Neural cell (in vitro differentiated cells): ENCODE measurements at regions not wholly inside any gene's neighbourhood (a gene's known extent, or its start where the extent isn't known, plus 50 kb on each side); places are given as distances from the start of the nearest gene placed in this dataset.

Experiments
- H2AFZ ChIP-seq: fragments of 200-600, 300-800 bp; sonication (generic), shearing (Covaris generic); 2 replicates; pipeline ENCODE4 v1.6.0; 2014; ENCODE audit warnings: low read depth, mild to moderate bottlenecking, antibody characterized with exemption, low read length, moderate library complexity
- H3F3A ChIP-seq: fragments of 200-600 bp; shearing (Covaris generic); 2 replicates; pipeline ENCODE4 v1.6.1; 2016; ENCODE audit warnings: mild to moderate bottlenecking, moderate library complexity, mixed read lengths, antibody characterized with exemption, low read length; ENCODE audit not compliant: insufficient read depth, poor library complexity, severe bottlenecking
- H3K27ac ChIP-seq: fragments of 200-600, 300-800 bp; sonication (generic), shearing (Covaris generic); 2 replicates; pipeline ENCODE4 v1.5.1; 2014; ENCODE audit warnings: mild to moderate bottlenecking, low read length, moderate library complexity
- H3K27me3 ChIP-seq: fragments of 300-800, 200-600 bp; sonication (generic), shearing (Covaris generic); 2 replicates; pipeline ENCODE4 v1.6.0; 2014; ENCODE audit warnings: mild to moderate bottlenecking, low read depth, low read length, moderate library complexity; ENCODE audit not compliant: insufficient read depth
- H3K36me3 ChIP-seq: fragments of 300-800, 200-600 bp; sonication (generic), shearing (Covaris generic); 2 replicates; pipeline ENCODE4 v1.5.1; 2014; ENCODE audit warnings: mild to moderate bottlenecking, antibody characterized with exemption, low read length, moderate library complexity; ENCODE audit not compliant: insufficient read depth
- H3K4me2 ChIP-seq: fragments of 300-800, 200-600 bp; sonication (generic), shearing (Covaris generic); 2 replicates; pipeline ENCODE4 v1.6.0; 2014; ENCODE audit warnings: mild to moderate bottlenecking, low read length
- H3K4me3 ChIP-seq: fragments of 300-800, 200-600 bp; sonication (generic), shearing (Covaris generic); 2 replicates; pipeline ENCODE4 v1.5.1; 2014; ENCODE audit warnings: mild to moderate bottlenecking, low read length, moderate library complexity
- H3K79me2 ChIP-seq: fragments of 200-600 bp; shearing (Covaris generic); replicated peaks from 2 replicates; pipeline ENCODE4 v1.6.0; 2014; ENCODE audit warnings: mild to moderate bottlenecking, low read length, moderate library complexity; ENCODE audit not compliant: insufficient read depth
- H3K9ac ChIP-seq: fragments of 300-800, 200-600 bp; sonication (generic), shearing (Covaris generic); 2 replicates; pipeline ENCODE4 v1.6.1; 2016; ENCODE audit warnings: mild to moderate bottlenecking, low read length, mixed read lengths
- H3K9me2 ChIP-seq: fragments of 200-600 bp; shearing (Covaris generic); 2 replicates; pipeline ENCODE4 v1.6.1; 2016; ENCODE audit warnings: mild to moderate bottlenecking, low read length, mixed read lengths; ENCODE audit not compliant: insufficient read depth
- H3K9me3 ChIP-seq: fragments of 200-600, 300-800 bp; sonication (generic), shearing (Covaris generic); 2 replicates; pipeline ENCODE4 v1.6.1; 2016; ENCODE audit warnings: mild to moderate bottlenecking, mixed run types, low read length, moderate library complexity, mixed read lengths
- H4K20me1 ChIP-seq: fragments of 200-600 bp; shearing (Covaris generic); 2 replicates; pipeline ENCODE4 v1.6.1; 2016; ENCODE audit warnings: mild to moderate bottlenecking, mixed run types; ENCODE audit not compliant: insufficient read depth
- CTCF ChIP-seq: fragments of 450-650 bp; IDR thresholded peaks from 2 replicates; pipeline ENCODE4 v1.5.1; 2014; ENCODE audit warnings: antibody characterized with exemption, mild to moderate bottlenecking, moderate library complexity; ENCODE audit not compliant: poor library complexity, severe bottlenecking
- EP300 ChIP-seq: fragments of 450-650 bp; conservative IDR thresholded peaks from 2 replicates; pipeline ENCODE4 v1.6.1; 2014; ENCODE audit warnings: antibody characterized with exemption, mild to moderate bottlenecking, moderate library complexity; ENCODE audit not compliant: poor library complexity, severe bottlenecking
- EZH2 ChIP-seq: fragments of 200-600, 300-800 bp; shearing (Covaris generic), sonication (generic); IDR thresholded peaks from 2 replicates; pipeline ENCODE4 v1.6.1; 2014; ENCODE audit warnings: antibody characterized with exemption, low read length, borderline replicate concordance, mild to moderate bottlenecking; ENCODE audit not compliant: insufficient read depth, poor library complexity, severe bottlenecking
- MXI1 ChIP-seq: fragments of 450-650 bp; conservative IDR thresholded peaks from 2 replicates; pipeline ENCODE4 v1.6.1; 2014; ENCODE audit warnings: antibody characterized with exemption, mild to moderate bottlenecking; ENCODE audit not compliant: poor library complexity, severe bottlenecking
- POLR2AphosphoS5 ChIP-seq: IDR thresholded peaks from 2 replicates; pipeline ENCODE4 v1.6.1; 2012
- RAD21 ChIP-seq: fragments of 450-650 bp; conservative IDR thresholded peaks from 2 replicates; pipeline ENCODE4 v1.6.1; 2014; ENCODE audit warnings: antibody characterized with exemption, mild to moderate bottlenecking, moderate library complexity
- REST ChIP-seq: IDR thresholded peaks from 2 replicates; pipeline ENCODE4 v1.6.1; 2012; ENCODE audit warnings: borderline replicate concordance
- SMC3 ChIP-seq: fragments of 450-650 bp; conservative IDR thresholded peaks from 2 replicates; pipeline ENCODE4 v1.6.1; 2014; ENCODE audit warnings: antibody characterized with exemption, mild to moderate bottlenecking, moderate library complexity; ENCODE audit not compliant: poor library complexity
- TAF1 ChIP-seq: IDR thresholded peaks from 2 replicates; pipeline ENCODE4 v1.6.1; 2012; ENCODE audit warnings: low read depth

DNA sequence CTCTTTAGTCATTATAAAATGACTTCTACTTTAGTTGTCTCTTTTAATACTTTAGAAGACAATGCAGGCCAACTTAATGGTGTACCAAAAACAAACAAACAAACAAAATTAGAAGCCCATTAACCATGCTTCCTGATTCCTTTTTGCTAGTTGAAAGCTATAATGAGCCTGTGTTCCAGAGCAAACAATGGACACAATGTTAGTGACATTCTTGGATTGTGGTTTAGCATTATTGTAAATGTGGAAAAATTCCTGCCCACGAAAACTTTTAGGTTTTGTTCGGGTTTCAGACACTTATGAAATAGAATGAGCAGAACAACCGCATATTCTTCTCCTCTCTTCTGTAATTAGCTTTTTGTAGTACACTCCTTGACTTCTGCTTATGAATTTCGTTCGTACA lies 1682.7 kb upstream of the PCDH7 start:
- Histone ChIP-seq H3F3A (no peaks in the 10 kb centered on the region), H3K36me3 (no peaks in the 10 kb centered on the region), H2AFZ (no peak overlapping the region), H3K4me3 (no peak overlapping the region), H3K79me2 (no peaks in the 10 kb centered on the region), H3K27ac (no peak overlapping the region), H3K27me3 (no peaks in the 10 kb centered on the region), H4K20me1 (no peaks in the 10 kb centered on the region), H3K4me2 (no peak overlapping the region), H3K9ac (no peak overlapping the region), H3K9me2 (no peaks in the 10 kb centered on the region), H3K9me3 (no peaks in the 10 kb centered on the region)
- TF ChIP-seq SMC3: no peak
- no peak for TF ChIP-seq MXI1
- no peak for TF ChIP-seq RAD21
- TF ChIP-seq CTCF: no peak
- no peak for TF ChIP-seq EP300
- TF ChIP-seq TAF1: no peak
- no peak for TF ChIP-seq REST
- TF ChIP-seq POLR2AphosphoS5: no peak
- TF ChIP-seq EZH2: no peak

DNA sequence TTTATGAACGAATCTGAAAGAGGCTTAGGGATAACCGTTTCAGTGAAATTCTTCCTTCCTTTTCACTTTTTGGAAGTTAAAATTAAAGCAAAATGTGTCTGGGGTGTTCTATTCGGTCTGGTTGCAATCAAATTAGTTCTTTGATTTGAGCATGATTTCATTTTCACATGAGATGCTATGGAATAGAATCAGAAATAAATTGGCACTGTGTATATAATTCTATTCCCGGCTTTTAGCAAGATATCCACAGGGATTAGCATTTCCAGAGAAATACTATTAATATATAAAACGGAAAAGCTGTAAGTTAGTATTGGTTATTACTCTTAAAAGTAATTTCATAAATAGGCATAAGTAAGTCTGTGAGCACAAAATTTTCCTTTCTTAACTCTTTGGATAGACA lies 1676.8 kb upstream of the PCDH7 start:
- H3K9me2 ChIP-seq: no peaks in the 10 kb centered on the region
- H3K36me3 ChIP-seq: no peaks in the 10 kb centered on the region
- no peaks in the 10 kb centered on the region for H3F3A ChIP-seq

More for the DNA sequence above, 1676.8 kb upstream of the PCDH7 start:
- Histone ChIP-seq H4K20me1 (no peaks in the 10 kb centered on the region), H3K4me3 (no peak overlapping the region), H3K79me2 (no peaks in the 10 kb centered on the region), H2AFZ (no peak overlapping the region), H3K9ac (no peak overlapping the region), H3K4me2 (no peak overlapping the region), H3K27me3 (no peaks in the 10 kb centered on the region), H3K9me3 (no peaks in the 10 kb centered on the region), H3K27ac (no peak overlapping the region)
- TF ChIP-seq RAD21: no peak
- no peak for TF ChIP-seq MXI1
- no peak for TF ChIP-seq REST
- no peak for TF ChIP-seq CTCF
- TF ChIP-seq TAF1: no peak
- no peak for TF ChIP-seq EZH2
- TF ChIP-seq SMC3: no peak
- TF ChIP-seq EP300: no peak
- no peak for TF ChIP-seq POLR2AphosphoS5
